ENCODE measurements at regions not wholly inside any gene's neighbourhood (a gene's known extent, or its start where the extent isn't known, plus 50 kb on each side); places are given as distances from the start of the nearest gene placed in this dataset.

GRCh38 chr20:51958099-51959065, 156.1 kb upstream of the SALL4 start:
- peak overlapping the region; percentile 15; the same call in 1 of the 2 replicates for H3K4me3 ChIP-seq (ENCODE audit: low read depth, low read length)
- TF ChIP-seq CTCF (IDR thresholded peaks at IDR 0.05; ENCODE audit: insufficient read depth, low read length, missing control alignments), result no peak
- ChIA-PET POLR2A (interaction anchor here (1.5 kb wide), 1 partner anchor 27 kb away, joined by 3 read pairs; no protein-coding TSS in a partner anchor), CTCF (interaction anchor here (1.2 kb wide), 1 partner anchor 8 kb away, joined by 3 read pairs; no protein-coding TSS in a partner anchor)
- no peak for DNase-seq (ENCODE audit: low read depth, low spot score)

- no peak for TF ChIP-seq CTCF (IDR thresholded peaks at IDR 0.05; ENCODE audit: insufficient read depth, low read length, missing control alignments)
- peak; percentile 41 for DNase-seq (ENCODE audit: low read depth, low spot score)
- POLR2A ChIA-PET, result no interaction called here
- CTCF ChIA-PET, result interaction anchor here (3.1 kb wide), 1 partner anchor 10 kb away, joined by 16 read pairs; no protein-coding TSS in a partner anchor
- no peak overlapping the region for H3K4me3 ChIP-seq (ENCODE audit: low read depth, low read length)
These were observed 153.4 kb upstream of the SALL4 start for GRCh38 chr20:51955756-51956155.

GRCh38 chr20:51953731-51954340, 151.5 kb upstream of the SALL4 start:
- ChIA-PET CTCF (interaction anchor here (0.6 to 3.1 kb wide), 2 partner anchors 12 to 118 kb away, joined by 3 to 16 read pairs; no protein-coding TSS in a partner anchor), POLR2A (no interaction called here)

GRCh38 chr20:51950926-51951325, 148.6 kb upstream of the SALL4 start:
- ChIA-PET POLR2A (no interaction called here), CTCF (no interaction called here)
- TF ChIP-seq CTCF (IDR thresholded peaks at IDR 0.05; ENCODE audit: insufficient read depth, low read length, missing control alignments), result no peak
- H3K4me3 ChIP-seq (ENCODE audit: low read depth, low read length), result no peak overlapping the region
- no peak for DNase-seq (ENCODE audit: low read depth, low spot score)

More at GRCh38 chr20:51953731-51954340, 151.5 kb upstream of the SALL4 start:
- TF ChIP-seq CTCF (IDR thresholded peaks at IDR 0.05; ENCODE audit: insufficient read depth, low read length, missing control alignments), result no peak
- DNase-seq (ENCODE audit: low read depth, low spot score), result no peak
- H3K4me3 ChIP-seq (ENCODE audit: low read depth, low read length), result no peak overlapping the region

- DNase-seq (ENCODE audit: low read depth, low spot score), result no peak
- H3K4me3 ChIP-seq (ENCODE audit: low read depth, low read length), result no peak overlapping the region
- no peak for TF ChIP-seq CTCF (IDR thresholded peaks at IDR 0.05; ENCODE audit: insufficient read depth, low read length, missing control alignments)
- POLR2A ChIA-PET, result interaction anchor here (1.2 kb wide), 1 partner anchor 19 kb away, joined by 4 read pairs; no protein-coding TSS in a partner anchor
- CTCF ChIA-PET, result interaction anchor here (1.0 to 1.2 kb wide), 2 partner anchors 20 to 147 kb away, joined by 4 to 5 read pairs; no protein-coding TSS in a partner anchor
These were observed 144.3 kb upstream of the SALL4 start for GRCh38 chr20:51946586-51946985.

GRCh38 chr20:51945881-51946280, 143.6 kb upstream of the SALL4 start:
- no peak for TF ChIP-seq CTCF (IDR thresholded peaks at IDR 0.05; ENCODE audit: insufficient read depth, low read length, missing control alignments)
- POLR2A ChIA-PET, result interaction anchor here (1.2 kb wide), 1 partner anchor 20 kb away, joined by 4 read pairs; no protein-coding TSS in a partner anchor
- H3K4me3 ChIP-seq (ENCODE audit: low read depth, low read length), result no peak overlapping the region
- no peak for DNase-seq (ENCODE audit: low read depth, low spot score)
- CTCF ChIA-PET, result no interaction called here
